GM06990 (cell line): ENCODE measurements at regions not wholly inside any gene's neighbourhood (a gene's known extent, or its start where the extent isn't known, plus 50 kb on each side); places are given as distances from the start of the nearest gene placed in this dataset.

ENCODE experiments used
- DNase-seq: peaks from one replicate; pipeline ENCODE4 v3.0.0-alpha.2; 2011; ENCODE audit not compliant: insufficient read length; ENCODE audit errors: extremely low read depth
- H3K27me3 ChIP-seq: replicated peaks from 2 replicates; pipeline ENCODE4 v1.6.0; 2011; ENCODE audit warnings: low read length; ENCODE audit not compliant: control insufficient read depth, insufficient read depth
- H3K36me3 ChIP-seq: 2 replicates; pipeline ENCODE4 v1.5.1; 2011; ENCODE audit warnings: low read length; ENCODE audit not compliant: control insufficient read depth, insufficient read depth
- H3K4me3 ChIP-seq: replicated peaks from 2 replicates; pipeline ENCODE4 v1.5.1; 2011; ENCODE audit warnings: low read depth, mild to moderate bottlenecking, control low read depth, low read length
- CTCF ChIP-seq: IDR thresholded peaks from 2 replicates; pipeline ENCODE4 v1.5.1; 2011; ENCODE audit warnings: low read length, control low read depth, mild to moderate bottlenecking, inconsistent platforms; ENCODE audit not compliant: insufficient read depth, poor library complexity, severe bottlenecking

- no peak for DNase-seq
- no peaks in the 10 kb centered on the region for H3K36me3 ChIP-seq
- no peak overlapping the region for H3K4me3 ChIP-seq
- TF ChIP-seq CTCF = no peak
- H3K27me3 ChIP-seq = no peaks in the 10 kb centered on the region
Observed at GRCh38 chr12:65574867-65575266, 249.4 kb upstream of the HMGA2 start.

- Histone ChIP-seq H3K36me3 (no peaks in the 10 kb centered on the region), H3K4me3 (no peak overlapping the region), H3K27me3 (no peaks in the 10 kb centered on the region)
- TF ChIP-seq CTCF = no peak
- DNase-seq = no peak
Observed at GRCh38 chr12:65584016-65584415, 240.3 kb upstream of the HMGA2 start.

- DNase-seq = no peak
- Histone ChIP-seq H3K36me3 (no peaks in the 10 kb centered on the region), H3K27me3 (no peaks in the 10 kb centered on the region), H3K4me3 (no peak overlapping the region)
- no peak for TF ChIP-seq CTCF
Observed at GRCh38 chr12:65585648-65586602, 238.4 kb upstream of the HMGA2 start.

GRCh38 chr12:65586796-65587195 lies 237.5 kb upstream of the HMGA2 start:
- Histone ChIP-seq H3K36me3 (no peaks in the 10 kb centered on the region), H3K27me3 (no peaks in the 10 kb centered on the region), H3K4me3 (no peak overlapping the region)
- no peak for TF ChIP-seq CTCF
- DNase-seq = no peak

GRCh38 chr12:65590318-65590717 lies 234.0 kb upstream of the HMGA2 start:
- no peak for DNase-seq
- no peaks in the 10 kb centered on the region for H3K36me3 ChIP-seq
- no peak overlapping the region for H3K4me3 ChIP-seq
- no peaks in the 10 kb centered on the region for H3K27me3 ChIP-seq
- no peak for TF ChIP-seq CTCF
